ENCODE measurements at regions not wholly inside any gene's neighbourhood (a gene's known extent, or its start where the extent isn't known, plus 50 kb on each side); places are given as distances from the start of the nearest gene placed in this dataset.

- DNase-seq (ENCODE audit: low read depth) = no peak
Observed at GRCh38 chr3:66592927-66593625, 92.3 kb upstream of the LRIG1 start.

- DNase-seq (ENCODE audit: low read depth) = no peak
Observed at GRCh38 chr3:66593978-66594377, 93.2 kb upstream of the LRIG1 start.

- no peak for DNase-seq (ENCODE audit: low read depth)
Observed at GRCh38 chr3:66597308-66597863, 96.6 kb upstream of the LRIG1 start.

GRCh38 chr3:66598168-66598567 lies 97.3 kb upstream of the LRIG1 start:
- no peak for DNase-seq (ENCODE audit: low read depth)

- no peak for DNase-seq (ENCODE audit: low read depth)
Observed at GRCh38 chr3:66602237-66602636, 101.4 kb upstream of the LRIG1 start.

- no peak for DNase-seq (ENCODE audit: low read depth)
Observed at GRCh38 chr3:66602691-66603090, 101.9 kb upstream of the LRIG1 start.

- DNase-seq (ENCODE audit: low read depth) = no peak
Observed at GRCh38 chr3:66603151-66603611, 102.4 kb upstream of the LRIG1 start.

- DNase-seq (ENCODE audit: low read depth) = no peak
Observed at GRCh38 chr3:66604481-66604880, 103.7 kb upstream of the LRIG1 start.

- DNase-seq (ENCODE audit: low read depth) = no peak
Observed at GRCh38 chr3:66606126-66606525, 105.3 kb upstream of the LRIG1 start.

GRCh38 chr3:66606868-66607267 lies 106.0 kb upstream of the LRIG1 start:
- no peak for DNase-seq (ENCODE audit: low read depth)

GRCh38 chr3:66609660-66610561 lies 109.1 kb upstream of the LRIG1 start:
- DNase-seq (ENCODE audit: low read depth) = no peak

- DNase-seq (ENCODE audit: low read depth) = no peak
Observed at GRCh38 chr3:66610562-66610909, 109.7 kb upstream of the LRIG1 start.

GRCh38 chr3:66615643-66616301 lies 115.0 kb upstream of the LRIG1 start:
- no peak for DNase-seq (ENCODE audit: low read depth)

- no peak for DNase-seq (ENCODE audit: low read depth)
Observed at GRCh38 chr3:66617351-66617750, 116.5 kb upstream of the LRIG1 start.

GRCh38 chr3:66618066-66618465 lies 117.2 kb upstream of the LRIG1 start:
- DNase-seq (ENCODE audit: low read depth) = no peak

GRCh38 chr3:66620296-66620695 lies 119.5 kb upstream of the LRIG1 start:
- no peak for DNase-seq (ENCODE audit: low read depth)

- no peak for DNase-seq (ENCODE audit: low read depth)
Observed at GRCh38 chr3:66622756-66623457, 122.1 kb upstream of the LRIG1 start.

- DNase-seq (ENCODE audit: low read depth) = no peak
Observed at GRCh38 chr3:66625505-66626216, 124.8 kb upstream of the LRIG1 start.

- DNase-seq (ENCODE audit: low read depth) = no peak
Observed at GRCh38 chr3:66629150-66629981, 128.5 kb upstream of the LRIG1 start.

GRCh38 chr3:66629982-66630368 lies 129.2 kb upstream of the LRIG1 start:
- DNase-seq (ENCODE audit: low read depth) = no peak

All from activated T-cell treated with anti-CD3 and anti-CD28 coated beads for 24 hours (primary cell).